HG03469 (cell line): ENCODE measurements at regions not wholly inside any gene's neighbourhood (a gene's known extent, or its start where the extent isn't known, plus 50 kb on each side); places are given as distances from the start of the nearest gene placed in this dataset.
A peak's percentile ranks its signal among the peaks of the same experiment; 100 is the strongest.
"Not testable (repeated sequence)": the region's sequence is repeated elsewhere in the genome, so short reads cannot be mapped to it uniquely, and the experiment has no call there.

Source experiments
- ATAC-seq: cut with Tn5 transposase; IDR thresholded peaks from one replicate; pipeline ENCODE4 v1.9.1; 2021; ENCODE audit warnings: mild to moderate bottlenecking, moderate library complexity, moderate number of reproducible peaks; ENCODE audit not compliant: unreplicated experiment

GRCh38 chr9:104980039-104980654, 52.2 kb upstream of the ABCA1 start:
- no peak for ATAC-seq

GRCh38 chr9:104981543-104982129, 53.7 kb upstream of the ABCA1 start:
- no peak for ATAC-seq

- ATAC-seq: no peak
Measured at GRCh38 chr9:104982543-104982942, 54.6 kb upstream of the ABCA1 start.

GRCh38 chr9:104983491-104983890, 55.5 kb upstream of the ABCA1 start:
- no peak for ATAC-seq

- no peak for ATAC-seq
Measured at GRCh38 chr9:104984121-104984520, 56.2 kb upstream of the ABCA1 start.

- no peak for ATAC-seq
Measured at GRCh38 chr9:104984542-104984941, 56.6 kb upstream of the ABCA1 start.

GRCh38 chr9:104984948-104985347, 57.0 kb upstream of the ABCA1 start:
- ATAC-seq: no peak

GRCh38 chr9:104986096-104986495, 58.1 kb upstream of the ABCA1 start:
- no peak for ATAC-seq

GRCh38 chr9:104987743-104988142, 59.8 kb upstream of the ABCA1 start:
- no peak for ATAC-seq

GRCh38 chr9:104988539-104988938, 60.6 kb upstream of the ABCA1 start:
- ATAC-seq: no peak

- ATAC-seq: peak; percentile 71
Measured at GRCh38 chr9:104991144-104991953, 63.4 kb upstream of the ABCA1 start.

GRCh38 chr9:104992659-104993058, 64.7 kb upstream of the ABCA1 start:
- ATAC-seq: no peak

GRCh38 chr9:104993291-104993963, 65.5 kb upstream of the ABCA1 start:
- no peak for ATAC-seq

GRCh38 chr9:104997536-104997935, 69.6 kb upstream of the ABCA1 start:
- ATAC-seq: no peak

GRCh38 chr9:104999136-104999535, 71.2 kb upstream of the ABCA1 start:
- no peak for ATAC-seq

- not testable (repeated sequence) for ATAC-seq
Measured at GRCh38 chr9:105000529-105000928, 72.6 kb upstream of the ABCA1 start.

- no peak for ATAC-seq
Measured at GRCh38 chr9:105004466-105005090, 76.6 kb upstream of the ABCA1 start.

GRCh38 chr9:105005186-105005585, 77.2 kb upstream of the ABCA1 start:
- no peak for ATAC-seq

- ATAC-seq: no peak
Measured at GRCh38 chr9:105006514-105006913, 78.6 kb upstream of the ABCA1 start.

GRCh38 chr9:105007143-105007542, 79.2 kb upstream of the ABCA1 start:
- no peak for ATAC-seq

- not testable (repeated sequence) for ATAC-seq
Measured at GRCh38 chr9:105010089-105010488, 82.1 kb upstream of the ABCA1 start.
